ENCODE measurements at regions not wholly inside any gene's neighbourhood (a gene's known extent, or its start where the extent isn't known, plus 50 kb on each side); places are given as distances from the start of the nearest gene placed in this dataset.

- TF ChIP-seq CTCF (IDR thresholded peaks at IDR 0.05): no peak
- TF ChIP-seq POLR2A (IDR thresholded peaks at IDR 0.05): no peak
- no peak for TF ChIP-seq EP300 (IDR thresholded peaks at IDR 0.05)
Observed at GRCh38 chr2:62313449-62314227, 117.7 kb downstream of the B3GNT2 start.

Data from tibial nerve (tissue), 4 donors.